ENCODE measurements at regions not wholly inside any gene's neighbourhood (a gene's known extent, or its start where the extent isn't known, plus 50 kb on each side); places are given as distances from the start of the nearest gene placed in this dataset.

DNA sequence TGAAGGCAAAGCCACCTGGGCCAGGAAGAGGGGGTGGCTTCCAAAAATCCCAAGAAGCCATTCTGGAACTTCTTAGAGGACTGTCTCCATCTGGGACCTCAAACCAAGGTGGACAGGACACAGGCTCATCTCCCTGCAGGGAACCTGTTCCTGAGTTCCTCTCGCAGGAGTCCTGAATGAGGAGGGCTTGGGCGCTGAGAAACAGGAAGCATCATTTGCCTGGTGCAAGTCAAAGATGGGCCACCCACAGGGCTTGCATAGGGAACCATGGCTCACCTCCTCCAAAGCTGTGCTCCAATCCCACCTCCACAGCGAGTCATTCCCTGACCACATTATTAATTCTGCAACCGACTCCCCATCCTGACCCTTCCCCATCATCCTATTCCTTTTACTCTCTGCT, 55.0 kb upstream of the RPL38 start:
- TF ChIP-seq EZH2 (IDR thresholded peaks at IDR 0.05) (no peak), FOXP2 (optimal IDR thresholded peaks at IDR 0.05; ENCODE audit: control extremely low read depth, extremely low read length, insufficient read depth) (no peak), POLR2AphosphoS5 (IDR thresholded peaks at IDR 0.05; ENCODE audit: borderline replicate concordance, low read depth, low read length) (no peak)

All from SK-N-MC (cell line).